ENCODE measurements at regions not wholly inside any gene's neighbourhood (a gene's known extent, or its start where the extent isn't known, plus 50 kb on each side); places are given as distances from the start of the nearest gene placed in this dataset.
"Not testable (repeated sequence)": the region's sequence is repeated elsewhere in the genome, so short reads cannot be mapped to it uniquely, and the experiment has no call there.

DNA sequence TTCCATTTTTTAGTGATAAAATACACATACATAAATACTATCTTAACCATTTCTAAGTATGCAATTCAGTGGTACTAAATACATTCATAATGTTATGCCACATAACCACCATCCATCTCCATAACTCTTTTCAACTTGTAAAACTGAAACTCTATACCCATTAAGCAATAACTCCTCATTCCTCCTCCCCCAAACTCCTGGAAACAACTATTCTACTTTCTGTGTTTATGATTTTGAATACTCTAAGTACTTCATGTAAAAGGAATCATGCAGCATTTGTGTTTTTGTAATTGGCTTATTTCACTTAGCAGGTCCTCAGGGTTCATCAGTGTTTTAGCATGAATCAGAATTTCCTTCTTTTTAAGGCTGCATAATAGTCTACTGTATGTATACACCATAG, 131.8 kb downstream of the TES start:
- no peak for DNase-seq

DNA sequence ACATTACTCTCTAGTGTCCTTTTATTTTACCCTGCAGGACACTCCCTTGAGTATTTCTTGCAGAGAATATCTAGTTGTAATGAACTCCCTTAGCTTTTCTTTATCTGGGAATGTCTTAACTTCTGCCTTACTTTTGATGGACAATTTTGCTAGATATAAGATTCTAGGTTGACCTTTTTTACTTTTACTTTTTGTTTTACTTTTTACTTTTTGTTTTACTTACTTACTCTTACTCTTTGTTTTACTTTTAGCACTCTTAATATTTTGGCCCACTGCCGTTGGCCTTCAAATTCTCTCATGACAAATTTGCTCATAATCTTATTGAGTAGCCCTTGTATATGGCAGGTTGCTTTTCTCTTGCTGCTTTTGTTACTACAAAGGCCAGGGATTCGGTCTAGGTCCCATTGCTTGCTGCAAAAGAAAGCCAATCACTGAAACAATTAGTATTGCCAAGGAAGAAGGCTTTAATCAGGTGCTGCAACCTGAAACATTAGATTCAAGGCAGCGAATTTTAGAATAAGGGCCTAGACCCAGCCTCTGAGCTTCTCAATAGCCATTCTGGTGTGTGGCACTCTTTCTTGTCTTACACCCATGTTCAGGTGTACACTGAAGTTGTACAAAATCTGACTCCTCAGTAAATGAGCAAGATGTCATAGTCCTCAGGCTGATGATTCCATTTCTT, 137.0 kb downstream of the TES start:
- DNase-seq = no peak

DNA sequence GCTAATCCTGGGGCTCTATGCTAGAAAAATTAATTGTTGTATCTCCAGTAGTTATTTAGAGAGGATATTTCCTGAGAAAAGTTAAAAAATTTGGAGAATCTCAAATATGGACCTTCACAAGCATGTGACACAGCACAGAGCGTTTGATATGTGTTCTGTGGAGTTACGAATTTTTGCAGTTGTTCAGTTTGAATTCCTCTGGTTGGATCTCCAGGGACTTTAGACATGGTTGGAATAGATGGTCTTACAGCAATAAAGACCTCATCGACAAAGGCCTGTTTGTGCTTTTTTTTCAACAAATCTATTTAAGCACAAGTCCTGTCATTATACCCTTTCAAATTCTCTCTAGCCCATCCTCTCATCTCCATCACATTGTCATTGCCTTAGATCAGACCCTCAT, 138.0 kb downstream of the TES start:
- DNase-seq = no peak

DNA sequence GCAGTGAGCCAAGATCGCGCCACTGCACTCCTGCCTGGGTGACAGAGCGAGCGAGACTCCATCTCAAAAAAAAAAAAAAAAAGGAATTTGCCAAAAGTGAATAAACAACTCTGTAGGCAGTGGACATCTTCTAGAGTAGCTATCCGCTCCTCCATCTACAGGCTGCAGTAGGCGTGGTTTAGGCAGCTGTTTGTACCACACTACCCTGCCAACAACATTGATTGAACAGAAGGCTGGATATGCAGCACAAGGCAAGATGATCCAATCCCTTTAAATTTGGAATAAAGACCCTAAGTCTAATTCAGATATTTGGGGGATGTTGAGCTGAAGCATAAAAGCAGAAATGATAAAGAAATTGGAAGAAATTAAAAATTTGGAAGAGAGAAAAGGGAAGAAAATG, 141.6 kb downstream of the TES start:
- no peak for DNase-seq

DNA sequence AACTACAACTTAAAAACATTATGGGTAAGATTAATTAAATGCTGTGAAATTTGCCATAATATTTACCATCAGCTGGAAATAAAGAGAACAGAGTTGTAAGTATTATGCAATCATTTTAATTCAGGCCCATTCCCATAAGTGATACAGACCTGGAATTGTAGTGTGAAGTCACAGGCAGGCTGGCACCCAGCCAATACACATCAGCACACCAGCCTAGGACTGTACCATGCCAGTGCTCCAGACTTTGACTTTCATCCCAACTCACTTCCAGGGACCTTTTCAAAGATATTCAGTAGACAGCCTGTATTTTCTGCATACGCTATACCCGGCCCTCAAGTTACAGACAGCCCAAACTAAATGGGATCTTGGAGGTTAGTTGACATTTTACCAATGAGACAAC, 143.3 kb downstream of the TES start:
- no peak for DNase-seq

DNA sequence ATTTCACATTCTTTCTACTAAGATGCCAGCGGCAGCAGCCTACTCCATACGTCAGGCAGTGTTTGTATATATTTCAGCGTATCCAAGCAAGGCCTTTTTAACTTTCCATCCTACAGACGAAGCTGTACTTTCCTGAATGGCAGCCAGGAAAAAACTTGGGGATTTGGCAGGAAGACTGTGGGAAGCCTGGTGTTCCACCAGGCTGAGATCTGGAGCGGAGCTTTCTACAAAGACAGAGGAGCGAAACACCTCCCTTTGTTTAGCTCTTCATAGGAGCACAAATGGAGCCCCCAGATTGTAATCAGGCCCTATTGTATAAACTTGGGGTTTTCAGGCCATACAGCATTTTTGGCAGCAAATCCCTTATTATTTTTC, 143.8 kb downstream of the TES start:
- DNase-seq = no peak

DNA sequence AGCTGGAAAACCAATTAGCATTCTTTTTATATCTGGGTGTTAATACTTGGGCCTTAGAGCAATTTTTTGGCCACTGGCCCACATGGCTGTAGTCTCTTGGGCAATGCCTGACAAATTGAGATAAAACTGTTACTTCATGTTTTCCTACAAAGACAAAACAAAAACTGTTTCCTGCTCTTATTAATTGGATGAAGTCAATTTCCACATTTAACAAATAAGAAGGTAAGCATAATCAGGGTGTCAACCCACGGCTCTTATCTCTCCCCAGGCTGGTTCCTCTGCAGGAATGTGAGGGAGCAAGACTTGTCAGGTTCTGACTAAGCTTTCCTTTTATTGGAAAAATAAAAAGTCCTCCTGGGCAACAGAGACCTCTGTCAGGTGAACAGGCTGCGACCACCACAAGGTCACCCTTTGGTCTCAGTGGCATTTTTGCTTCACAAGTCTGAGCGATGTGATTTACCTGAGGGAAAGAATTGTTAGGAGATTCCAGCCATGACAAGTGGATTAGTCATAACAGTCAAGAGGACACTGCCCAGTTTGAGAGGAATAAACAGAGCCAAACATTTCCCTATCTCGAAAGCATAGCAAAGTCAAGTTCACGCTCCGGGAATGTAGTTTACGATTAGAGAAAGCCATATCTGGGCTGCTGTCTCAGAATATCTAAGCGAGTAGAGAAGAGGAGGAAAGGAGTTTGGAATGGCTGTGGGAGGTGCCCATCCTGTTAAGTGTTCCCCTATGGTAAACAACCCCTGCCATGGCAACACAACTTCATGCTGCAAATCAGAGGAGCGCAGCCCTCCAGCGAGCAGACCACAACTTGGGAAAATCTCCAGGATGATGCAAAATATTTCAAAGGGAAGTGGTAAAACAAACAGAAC, 144.4 kb downstream of the TES start:
- DNase-seq = no peak

DNA sequence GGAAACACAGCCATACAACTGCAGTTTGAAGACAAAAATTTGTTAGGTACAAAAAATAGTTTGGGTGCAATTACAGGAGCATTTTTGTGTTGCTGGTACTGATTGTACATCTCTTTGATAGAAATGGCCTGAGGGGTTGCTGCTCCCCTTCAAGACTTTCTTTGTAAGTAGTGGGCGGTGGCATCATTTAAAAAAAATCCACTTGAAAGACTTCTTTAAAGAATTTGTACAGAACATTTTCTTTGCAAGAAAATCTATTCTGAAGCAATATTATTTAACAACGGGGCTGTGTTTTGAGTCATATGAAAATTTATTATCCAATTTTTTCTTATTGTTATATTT, 144.1 kb upstream of the CAV2 start:
- no peak for DNase-seq

DNA sequence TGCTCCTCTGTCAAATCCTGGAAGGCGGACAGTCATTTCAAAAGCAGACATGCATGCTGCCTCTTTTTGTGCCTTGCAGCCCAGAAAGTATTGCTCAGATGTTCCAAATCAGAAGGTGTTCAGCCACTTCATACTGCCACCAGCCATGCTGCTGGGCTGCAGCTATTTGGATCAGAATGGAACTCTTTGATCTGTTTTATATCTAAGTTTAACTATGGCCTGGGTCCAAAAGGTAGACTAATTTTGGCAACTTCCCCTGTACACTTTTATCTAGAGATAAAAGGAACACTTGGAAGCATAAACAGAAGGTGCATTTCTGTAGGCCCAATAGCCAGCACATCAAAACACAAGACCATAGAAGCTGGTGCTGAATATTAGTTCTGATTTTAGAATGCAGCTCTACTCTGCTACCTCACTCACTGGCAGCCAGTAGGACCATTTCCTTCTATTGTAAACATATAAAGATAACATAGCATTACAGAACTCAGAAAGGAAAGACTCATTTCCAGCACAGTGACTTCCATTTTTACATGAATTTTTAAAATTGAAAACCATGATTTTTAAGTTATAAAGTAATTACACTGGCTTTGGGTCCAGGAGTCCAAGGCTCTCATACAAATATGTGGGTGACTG, 143.1 kb upstream of the CAV2 start:
- no peak for DNase-seq

DNA sequence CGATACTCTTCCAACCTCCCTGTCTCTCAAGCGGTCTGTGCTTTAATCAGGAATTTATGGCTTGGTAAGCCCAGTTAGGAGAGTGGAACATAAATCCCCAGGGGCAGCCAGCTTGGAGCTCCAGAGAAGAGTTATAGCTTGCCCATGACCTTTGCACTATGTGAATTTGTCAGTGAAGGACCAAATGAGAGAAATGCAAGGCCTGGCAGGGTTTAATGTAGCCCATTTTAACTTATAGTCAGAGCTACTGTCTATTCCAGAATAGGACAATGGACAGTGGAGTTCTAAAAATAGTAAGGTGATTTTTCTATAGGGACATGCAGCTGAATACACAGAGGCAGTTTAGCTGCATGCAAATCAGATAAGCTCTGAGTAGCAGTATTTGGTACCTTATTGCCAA, 142.6 kb upstream of the CAV2 start:
- DNase-seq = peak; percentile 61

DNA sequence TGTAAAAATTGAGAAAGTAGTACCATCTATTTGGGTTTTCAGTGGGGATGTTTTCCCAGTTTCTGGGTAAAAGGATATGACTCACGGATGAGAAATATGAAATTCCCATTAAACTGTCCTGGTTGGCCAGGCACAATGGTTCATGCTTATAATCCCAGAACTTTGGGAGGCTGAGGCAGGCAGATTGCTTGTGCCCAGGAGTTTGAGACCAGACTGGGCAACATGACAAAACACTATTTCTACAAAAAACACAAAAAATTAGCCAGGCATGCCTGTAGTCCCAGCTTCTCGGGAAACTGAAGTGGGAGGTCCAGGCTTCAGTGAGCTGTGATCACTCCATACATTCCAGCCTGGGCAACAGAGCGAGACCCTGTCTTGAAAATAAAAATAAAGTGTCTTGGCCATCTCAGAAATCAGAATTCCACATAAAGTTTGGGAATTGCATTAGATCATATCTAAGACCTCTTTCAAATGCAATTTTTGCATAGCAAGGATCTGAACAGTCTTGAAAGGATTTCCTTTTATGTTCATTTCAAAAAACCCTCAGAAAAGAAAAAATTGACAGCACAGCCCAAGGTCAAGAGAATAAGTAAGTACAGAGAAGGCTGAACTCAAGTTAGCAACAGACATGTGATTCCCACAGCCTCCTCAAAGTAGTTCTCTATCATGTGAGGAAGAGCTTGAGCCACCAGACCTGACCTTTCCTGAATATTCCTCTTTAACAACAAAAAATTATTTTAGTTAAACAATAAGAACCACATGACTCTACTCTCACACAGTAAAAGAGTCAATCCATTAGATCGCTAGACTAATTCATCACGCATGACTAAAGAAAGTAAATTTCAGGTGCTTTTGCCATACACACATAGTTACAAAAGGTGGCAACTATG, 141.5 kb upstream of the CAV2 start:
- no peak for DNase-seq

DNA sequence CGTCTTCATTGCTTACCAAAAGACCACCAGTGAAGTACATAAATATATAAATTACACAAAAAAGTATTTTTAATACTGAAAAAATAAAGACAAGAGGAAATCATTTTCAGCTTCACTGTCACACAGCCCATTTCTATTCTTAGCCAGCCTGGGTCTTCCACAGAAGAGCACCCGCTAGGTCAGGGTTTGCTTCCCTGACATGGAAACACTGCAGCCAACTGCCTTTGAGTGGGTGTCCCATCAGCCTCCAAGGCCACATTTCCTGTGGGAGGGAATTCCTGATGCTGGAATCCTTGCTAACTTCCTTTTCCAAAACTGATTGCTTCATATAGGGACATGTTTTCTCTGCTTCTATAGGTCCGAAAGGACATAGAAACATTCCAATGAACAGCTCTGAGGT, 137.8 kb upstream of the CAV2 start:
- no peak for DNase-seq

DNA sequence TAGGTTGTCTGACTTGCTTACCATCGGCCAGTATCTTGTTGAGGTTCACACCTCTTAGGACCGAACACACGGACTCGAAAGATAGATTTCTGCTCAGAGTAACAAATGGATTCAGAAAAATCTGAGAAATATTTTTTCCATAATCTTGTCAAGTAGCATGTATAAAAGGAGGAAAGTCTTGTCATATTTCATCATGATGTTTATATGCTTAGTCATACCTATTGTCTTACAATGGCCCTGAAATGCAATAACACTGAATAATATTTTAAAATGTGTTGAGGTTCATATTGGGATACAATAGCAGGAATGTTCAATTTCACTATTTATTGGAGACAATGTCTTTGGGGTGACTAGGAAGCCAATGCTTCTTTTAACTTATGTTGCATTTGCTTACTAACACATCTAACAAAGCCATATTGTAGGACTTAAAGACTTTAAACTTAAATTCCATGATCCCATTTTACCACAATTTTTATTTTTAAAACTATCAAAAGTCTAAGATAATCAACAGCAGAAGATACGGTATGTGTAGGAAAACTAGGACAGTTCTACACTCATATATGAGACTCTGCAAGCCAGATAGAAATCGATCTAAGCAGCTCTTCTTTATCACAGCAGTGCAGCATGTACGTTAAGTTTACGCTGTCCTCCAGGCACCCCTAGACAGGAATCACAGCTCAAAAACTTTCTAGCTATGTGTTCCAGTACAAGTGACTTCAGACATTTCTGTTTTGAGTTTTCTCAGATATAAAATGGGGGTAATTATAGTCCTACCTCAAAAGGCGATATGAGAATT, 135.7 kb upstream of the CAV2 start:
- no peak for DNase-seq

DNA sequence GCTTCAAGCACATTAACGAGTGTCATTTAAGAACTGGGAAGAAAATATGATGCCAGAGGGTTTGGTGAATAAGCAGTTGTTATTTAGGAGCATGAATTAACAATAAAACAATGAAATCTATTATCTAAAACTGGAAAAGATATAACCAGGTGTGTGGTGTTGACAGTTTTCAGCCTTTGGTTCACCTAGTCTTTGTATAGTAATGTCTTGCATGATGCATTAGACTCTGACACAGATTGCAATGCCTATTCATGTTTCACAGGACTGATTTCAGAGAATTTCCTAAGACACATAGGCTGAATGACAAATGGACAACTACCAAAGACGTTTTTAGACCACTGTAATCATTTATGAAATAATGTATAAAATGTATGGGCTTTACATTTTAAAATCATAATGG, 135.1 kb upstream of the CAV2 start:
- DNase-seq = no peak

DNA sequence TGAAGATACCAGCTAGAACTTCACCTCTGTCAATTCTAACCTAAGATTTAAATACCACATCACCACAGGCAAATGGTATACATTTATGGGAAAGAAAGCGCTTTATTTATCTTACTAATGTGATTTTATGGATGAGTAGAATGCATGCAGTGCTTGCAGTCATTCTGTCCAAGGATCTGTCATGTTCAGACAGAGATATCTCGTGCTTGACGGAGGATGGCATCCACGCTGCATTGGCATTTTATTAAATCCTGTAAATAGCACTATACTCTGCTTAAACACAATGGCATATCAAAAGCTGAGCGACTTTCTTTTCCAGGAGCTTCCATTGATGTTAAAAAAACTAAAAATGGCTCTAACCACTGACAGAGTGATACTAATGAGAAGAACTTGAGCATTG, 133.7 kb upstream of the CAV2 start:
- no peak for DNase-seq

DNA sequence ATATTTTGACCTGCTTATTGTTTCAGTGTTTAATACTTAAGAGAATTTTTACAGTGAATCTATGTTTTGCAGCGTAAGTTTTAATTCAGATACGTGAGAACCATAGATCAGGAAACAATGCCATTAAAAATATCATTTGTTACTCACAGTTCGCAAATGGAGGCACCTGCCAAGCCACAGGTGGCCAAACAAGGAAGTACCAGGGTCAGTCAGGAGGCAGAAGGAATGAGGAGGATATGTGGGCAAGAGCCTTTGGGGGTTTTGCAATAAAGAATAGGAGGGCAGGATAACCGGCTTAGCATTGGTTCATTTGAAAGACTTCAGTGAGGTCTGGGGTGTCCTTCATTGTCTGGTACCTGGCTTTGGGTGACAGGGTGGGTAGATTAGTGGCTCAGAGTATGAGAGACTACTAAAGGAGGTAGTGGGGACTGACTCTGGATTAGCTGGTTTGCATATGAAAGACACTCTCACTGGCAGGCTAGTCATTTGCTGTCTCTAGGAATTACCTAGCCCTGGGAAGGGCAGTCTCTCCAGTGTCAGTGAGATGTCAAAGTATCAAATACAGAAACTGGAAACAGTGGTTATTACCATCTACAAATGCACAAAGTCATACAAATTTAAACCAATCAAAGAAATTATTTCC, 132.2 kb upstream of the CAV2 start:
- DNase-seq = no peak

DNA sequence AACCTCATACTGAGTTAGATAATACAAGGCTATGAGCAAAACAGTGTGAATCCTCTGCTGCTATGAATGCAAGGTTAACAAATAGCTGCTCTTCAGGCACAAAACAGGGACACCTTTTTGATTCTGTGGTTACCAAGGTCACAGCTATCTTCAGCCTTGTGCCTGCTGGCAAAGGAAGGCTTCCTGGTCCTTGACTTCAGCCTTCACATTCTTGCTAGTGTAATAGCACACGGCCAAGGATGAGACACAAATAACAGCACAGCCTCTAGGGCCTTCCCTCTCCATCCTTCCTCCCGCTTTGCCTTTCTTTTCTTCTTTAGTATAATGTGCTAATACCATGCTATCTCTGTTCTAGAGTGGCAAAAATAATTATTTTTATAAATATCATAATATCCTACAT, 130.6 kb upstream of the CAV2 start:
- DNase-seq = no peak

DNA sequence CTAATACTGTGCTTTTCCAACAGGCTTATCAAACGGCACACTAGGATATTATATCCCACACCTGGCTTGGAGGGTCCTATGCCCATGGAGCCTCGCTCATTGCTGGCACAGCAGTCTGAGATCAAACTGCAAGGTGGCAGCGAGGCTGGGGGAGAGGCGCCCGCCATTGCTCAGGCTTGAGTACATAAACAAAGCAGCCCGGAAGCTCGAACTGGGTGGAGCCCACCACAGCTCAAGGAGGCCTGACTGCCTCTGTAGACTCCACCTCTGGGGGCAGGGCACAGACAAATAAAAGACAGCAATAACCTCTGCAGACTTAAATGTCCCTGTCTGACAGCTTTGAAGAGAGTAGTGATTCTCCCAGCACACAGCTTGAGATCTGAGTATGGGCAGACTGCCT, 128.0 kb upstream of the CAV2 start:
- not testable (repeated sequence) for DNase-seq

DNA sequence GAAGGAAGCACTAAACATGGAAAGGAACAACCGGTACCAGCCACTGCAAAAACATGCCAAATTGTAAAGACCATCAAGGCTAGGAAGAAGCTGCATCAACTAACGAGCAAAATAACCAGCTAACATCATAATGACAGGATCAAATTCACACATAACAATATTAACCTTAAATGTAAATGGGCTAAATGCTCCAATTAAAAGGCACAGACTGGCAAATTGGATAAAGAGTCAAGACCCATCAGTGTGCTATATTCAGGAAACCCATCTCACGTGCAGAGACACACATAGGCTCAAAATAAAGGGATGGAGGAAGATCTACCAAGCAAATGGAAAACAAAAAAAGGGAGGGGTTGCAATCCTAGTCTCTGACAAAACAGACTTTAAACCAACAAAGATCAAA, 126.3 kb upstream of the CAV2 start:
- not testable (repeated sequence) for DNase-seq

DNA sequence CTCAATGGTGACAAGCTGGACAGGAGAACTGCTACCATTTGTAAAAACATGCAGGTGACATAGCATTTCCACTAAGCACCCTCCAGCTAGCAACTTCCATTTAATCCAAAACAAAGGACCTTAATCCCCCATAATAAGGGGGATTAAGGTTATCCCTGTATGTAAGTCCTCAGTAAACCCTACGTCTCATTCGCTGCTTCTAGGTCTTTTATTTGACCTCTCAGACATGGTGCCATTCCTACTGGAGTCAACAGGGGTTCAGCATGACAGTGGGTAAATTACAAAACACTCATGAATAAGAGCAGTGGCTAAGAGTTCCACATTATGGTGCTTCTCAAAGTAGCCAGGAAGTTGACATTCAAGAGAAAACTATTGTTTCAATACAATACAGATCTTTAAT, 121.8 kb upstream of the CAV2 start:
- DNase-seq = no peak

DNA sequence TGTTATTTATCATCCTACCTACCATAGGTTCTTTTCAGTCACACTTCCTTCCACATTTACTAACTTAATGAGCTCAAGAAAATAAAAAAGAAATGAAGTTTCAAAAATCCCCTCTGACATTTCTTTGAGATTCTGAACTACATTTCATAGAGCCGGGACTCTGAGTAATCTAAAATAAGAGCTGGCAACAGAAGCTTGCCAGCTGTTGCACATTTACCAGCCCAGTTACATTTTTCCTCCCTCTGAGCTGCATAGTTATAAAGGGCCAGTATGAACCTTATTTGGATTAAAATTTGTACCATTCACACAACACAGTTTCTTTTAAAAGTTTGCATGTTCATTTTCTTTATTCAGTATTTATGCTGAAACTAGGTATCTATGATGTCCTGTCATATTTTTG, 119.5 kb upstream of the CAV2 start:
- DNase-seq = no peak

DNA sequence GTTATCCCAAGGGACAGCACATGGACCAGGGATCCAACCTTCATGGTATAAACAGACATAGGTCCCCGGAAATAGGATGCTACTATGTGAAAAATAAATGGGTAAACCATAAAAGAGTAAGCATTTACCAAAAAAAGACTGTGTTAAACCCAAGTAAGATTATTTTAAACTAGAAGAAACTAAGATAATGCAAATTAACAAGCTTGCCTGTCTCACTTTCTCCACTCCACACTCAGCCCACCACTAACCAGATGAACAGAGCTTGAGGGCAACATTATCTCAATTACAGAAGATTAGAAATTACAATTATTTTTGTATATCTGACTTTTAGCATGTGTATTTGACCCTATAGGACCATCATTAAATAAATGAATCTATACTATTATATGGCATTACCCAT, 117.2 kb upstream of the CAV2 start:
- DNase-seq = no peak

All from DMS153 (cell line).